GM23248 (cell line): ENCODE measurements at regions not wholly inside any gene's neighbourhood (a gene's known extent, or its start where the extent isn't known, plus 50 kb on each side); places are given as distances from the start of the nearest gene placed in this dataset.

Experiments
- EZH2 ChIP-seq: fragments of 200-600 bp; sonication (generic); IDR thresholded peaks from 2 replicates; pipeline ENCODE4 v1.6.1; 2018; ENCODE audit warnings: antibody characterized with exemption, mild to moderate bottlenecking; ENCODE audit not compliant: insufficient read depth, poor library complexity, severe bottlenecking
- EZH2phosphoT487 ChIP-seq: fragments of 200-600 bp; sonication (generic); IDR thresholded peaks from 2 replicates; pipeline ENCODE4 v1.6.1; 2018; ENCODE audit warnings: antibody characterized with exemption, moderate library complexity, mild to moderate bottlenecking, low read depth; ENCODE audit not compliant: insufficient read depth

- no peak for TF ChIP-seq EZH2
- no peak for TF ChIP-seq EZH2phosphoT487
These were observed 51.0 kb upstream of the RASGEF1B start for GRCh38 chr4:81522711-81523110.
